ENCODE measurements at regions not wholly inside any gene's neighbourhood (a gene's known extent, or its start where the extent isn't known, plus 50 kb on each side); places are given as distances from the start of the nearest gene placed in this dataset.

DNA sequence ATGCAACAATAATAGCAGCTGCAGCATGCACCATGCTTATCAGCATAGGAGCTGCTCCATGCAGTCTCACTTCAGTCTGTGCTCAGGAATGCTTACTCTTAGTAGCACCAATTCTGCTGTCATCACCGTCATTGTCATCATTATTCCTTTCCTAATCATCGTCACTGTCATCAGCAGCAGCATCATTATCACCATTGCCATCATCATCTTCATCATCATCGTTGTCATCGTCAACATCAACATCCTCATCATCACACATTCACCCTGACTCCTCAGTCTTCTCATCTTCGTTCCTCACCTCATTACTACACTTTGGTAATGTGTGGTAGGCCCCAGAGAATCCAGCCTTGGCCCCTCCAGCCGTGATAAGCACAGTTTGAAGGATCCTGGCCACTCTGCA is 545.0 kb downstream of the TNS3 start:
- Histone ChIP-seq H3K27me3 (ENCODE audit: insufficient read depth, low read depth) (no peaks in the 10 kb centered on the region), H3K4me1 (ENCODE audit: low read depth, poor library complexity, severe bottlenecking) (no peaks in the 10 kb centered on the region), H4K20me1 (ENCODE audit: insufficient read depth) (no peaks in the 10 kb centered on the region), H3K27ac (no peak overlapping the region), H2AFZ (ENCODE audit: low read depth) (no peak overlapping the region), H3K79me2 (ENCODE audit: insufficient read depth, low read depth) (no peaks in the 10 kb centered on the region), H3K9ac (no peak overlapping the region), H3K36me3 (ENCODE audit: insufficient read depth) (no peaks in the 10 kb centered on the region), H3K4me3 (IDR thresholded peaks at IDR 0.05; ENCODE audit: insufficient read depth, low read depth, low read length) (no peak overlapping the region), H3K4me2 (no peak overlapping the region)
- TF ChIP-seq, protein P1, sequence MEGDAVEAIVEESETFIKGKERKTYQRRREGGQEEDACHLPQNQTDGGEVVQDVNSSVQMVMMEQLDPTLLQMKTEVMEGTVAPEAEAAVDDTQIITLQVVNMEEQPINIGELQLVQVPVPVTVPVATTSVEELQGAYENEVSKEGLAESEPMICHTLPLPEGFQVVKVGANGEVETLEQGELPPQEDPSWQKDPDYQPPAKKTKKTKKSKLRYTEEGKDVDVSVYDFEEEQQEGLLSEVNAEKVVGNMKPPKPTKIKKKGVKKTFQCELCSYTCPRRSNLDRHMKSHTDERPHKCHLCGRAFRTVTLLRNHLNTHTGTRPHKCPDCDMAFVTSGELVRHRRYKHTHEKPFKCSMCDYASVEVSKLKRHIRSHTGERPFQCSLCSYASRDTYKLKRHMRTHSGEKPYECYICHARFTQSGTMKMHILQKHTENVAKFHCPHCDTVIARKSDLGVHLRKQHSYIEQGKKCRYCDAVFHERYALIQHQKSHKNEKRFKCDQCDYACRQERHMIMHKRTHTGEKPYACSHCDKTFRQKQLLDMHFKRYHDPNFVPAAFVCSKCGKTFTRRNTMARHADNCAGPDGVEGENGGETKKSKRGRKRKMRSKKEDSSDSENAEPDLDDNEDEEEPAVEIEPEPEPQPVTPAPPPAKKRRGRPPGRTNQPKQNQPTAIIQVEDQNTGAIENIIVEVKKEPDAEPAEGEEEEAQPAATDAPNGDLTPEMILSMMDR (conservative IDR thresholded peaks at IDR 0.05; ENCODE audit: low read depth, low read length): no peak

DNA sequence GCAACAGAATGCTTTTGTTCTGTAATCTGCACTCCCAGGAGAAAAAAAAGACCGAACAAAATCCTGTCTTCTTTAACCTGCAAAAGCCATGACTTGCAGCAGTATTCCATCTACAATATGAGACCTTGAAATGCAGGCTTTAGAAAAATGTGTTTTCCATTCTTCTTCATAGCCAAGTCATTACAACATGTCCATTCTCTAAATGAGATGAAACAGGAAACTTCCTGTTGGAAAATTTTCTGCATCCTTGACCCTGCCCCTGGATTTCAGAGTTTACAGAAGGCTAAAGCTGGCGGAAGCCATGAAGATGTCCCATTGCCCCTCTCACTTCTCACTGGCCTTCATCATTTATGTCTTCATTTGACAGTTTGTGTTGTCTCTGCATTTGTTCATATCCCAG is 546.4 kb downstream of the TNS3 start:
- Histone ChIP-seq H3K9ac (no peak overlapping the region), H3K79me2 (ENCODE audit: insufficient read depth, low read depth) (no peaks in the 10 kb centered on the region)
- TF ChIP-seq, protein P1 (conservative IDR thresholded peaks at IDR 0.05; ENCODE audit: low read depth, low read length): no peak

DNA sequence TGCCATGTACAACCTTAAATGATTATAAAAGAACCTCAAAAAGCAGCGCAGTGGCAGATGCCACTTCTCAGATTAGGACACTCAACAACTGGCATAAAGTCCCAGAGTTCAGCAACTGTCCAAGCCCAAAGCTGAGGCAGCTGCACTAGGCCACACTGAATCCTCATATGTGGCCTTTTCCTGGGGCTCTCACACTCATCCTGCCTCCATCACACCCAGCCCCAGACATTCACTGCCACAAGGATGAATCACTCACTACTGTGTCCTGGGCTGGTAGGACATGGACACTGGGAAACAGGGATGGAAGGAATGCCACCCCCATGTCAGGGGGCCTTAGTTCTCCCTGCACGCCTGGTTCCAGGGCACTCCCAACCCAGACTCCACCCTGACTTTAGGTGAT is 547.7 kb downstream of the TNS3 start:
- H3K27me3 ChIP-seq (ENCODE audit: insufficient read depth, low read depth): no peaks in the 10 kb centered on the region
- H3K9ac ChIP-seq: no peak overlapping the region
- H2AFZ ChIP-seq (ENCODE audit: low read depth): no peak overlapping the region

More for the DNA sequence above, 546.4 kb downstream of the TNS3 start:
- Histone ChIP-seq H3K4me3 (IDR thresholded peaks at IDR 0.05; ENCODE audit: insufficient read depth, low read depth, low read length) (no peak overlapping the region), H3K4me1 (ENCODE audit: low read depth, poor library complexity, severe bottlenecking) (no peaks in the 10 kb centered on the region), H2AFZ (ENCODE audit: low read depth) (no peak overlapping the region), H4K20me1 (ENCODE audit: insufficient read depth) (no peaks in the 10 kb centered on the region), H3K27ac (no peak overlapping the region), H3K36me3 (ENCODE audit: insufficient read depth) (no peaks in the 10 kb centered on the region), H3K4me2 (no peak overlapping the region), H3K27me3 (ENCODE audit: insufficient read depth, low read depth) (no peaks in the 10 kb centered on the region)

DNA sequence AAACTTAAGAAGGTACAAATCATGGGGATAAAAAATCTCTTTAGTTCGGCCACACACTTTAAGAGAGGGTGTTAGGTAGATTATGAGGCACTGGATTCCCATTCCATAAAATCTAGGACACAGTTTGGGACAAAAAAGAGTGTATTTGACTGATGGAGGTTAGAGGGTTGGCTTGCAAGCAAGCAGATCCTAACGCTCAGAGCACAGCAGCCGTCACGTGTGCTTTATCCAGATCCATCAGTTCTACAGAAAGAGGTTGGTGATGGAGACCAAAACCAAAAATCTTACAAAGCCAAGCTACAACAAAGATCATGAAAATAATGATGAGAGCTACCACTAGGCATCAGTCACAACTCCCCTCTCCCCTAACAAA is 549.4 kb downstream of the TNS3 start:
- no peaks in the 10 kb centered on the region for H4K20me1 ChIP-seq (ENCODE audit: insufficient read depth)
- H3K36me3 ChIP-seq (ENCODE audit: insufficient read depth): no peaks in the 10 kb centered on the region
- no peaks in the 10 kb centered on the region for H3K27me3 ChIP-seq (ENCODE audit: insufficient read depth, low read depth)
- no peak overlapping the region for H3K4me2 ChIP-seq
- H3K79me2 ChIP-seq (ENCODE audit: insufficient read depth, low read depth): no peaks in the 10 kb centered on the region
- TF ChIP-seq, protein P1 (conservative IDR thresholded peaks at IDR 0.05; ENCODE audit: low read depth, low read length): no peak
- no peak overlapping the region for H3K4me3 ChIP-seq (IDR thresholded peaks at IDR 0.05; ENCODE audit: insufficient read depth, low read depth, low read length)
- no peak overlapping the region for H3K9ac ChIP-seq
- H3K4me1 ChIP-seq (ENCODE audit: low read depth, poor library complexity, severe bottlenecking): no peaks in the 10 kb centered on the region
- no peak overlapping the region for H2AFZ ChIP-seq (ENCODE audit: low read depth)
- no peak overlapping the region for H3K27ac ChIP-seq

More for the DNA sequence above, 547.7 kb downstream of the TNS3 start:
- no peak overlapping the region for H3K4me3 ChIP-seq (IDR thresholded peaks at IDR 0.05; ENCODE audit: insufficient read depth, low read depth, low read length)
- H3K27ac ChIP-seq: no peak overlapping the region
- TF ChIP-seq, protein P1 (conservative IDR thresholded peaks at IDR 0.05; ENCODE audit: low read depth, low read length): no peak
- no peaks in the 10 kb centered on the region for H3K4me1 ChIP-seq (ENCODE audit: low read depth, poor library complexity, severe bottlenecking)
- H3K36me3 ChIP-seq (ENCODE audit: insufficient read depth): no peaks in the 10 kb centered on the region
- no peak overlapping the region for H3K4me2 ChIP-seq
- no peaks in the 10 kb centered on the region for H3K79me2 ChIP-seq (ENCODE audit: insufficient read depth, low read depth)
- H4K20me1 ChIP-seq (ENCODE audit: insufficient read depth): no peaks in the 10 kb centered on the region
